ENCODE measurements at regions not wholly inside any gene's neighbourhood (a gene's known extent, or its start where the extent isn't known, plus 50 kb on each side); places are given as distances from the start of the nearest gene placed in this dataset.

- TF ChIP-seq CTCF (IDR thresholded peaks at IDR 0.05) (no peak), POLR2A (IDR thresholded peaks at IDR 0.05) (no peak)
Observed at GRCh38 chr4:123945301-123945700, 548.7 kb downstream of the SPRY1 start.
